NCI-H345 treated with DMSO at 0.1 percent for 48 hours (cell line): ENCODE measurements at regions not wholly inside any gene's neighbourhood (a gene's known extent, or its start where the extent isn't known, plus 50 kb on each side); places are given as distances from the start of the nearest gene placed in this dataset.

Source experiments
- DNase-seq: peaks from one replicate; lab custom pipeline; 2025; ENCODE audit not compliant: unreplicated experiment; lab: John Stamatoyannopoulos, UW

DNA sequence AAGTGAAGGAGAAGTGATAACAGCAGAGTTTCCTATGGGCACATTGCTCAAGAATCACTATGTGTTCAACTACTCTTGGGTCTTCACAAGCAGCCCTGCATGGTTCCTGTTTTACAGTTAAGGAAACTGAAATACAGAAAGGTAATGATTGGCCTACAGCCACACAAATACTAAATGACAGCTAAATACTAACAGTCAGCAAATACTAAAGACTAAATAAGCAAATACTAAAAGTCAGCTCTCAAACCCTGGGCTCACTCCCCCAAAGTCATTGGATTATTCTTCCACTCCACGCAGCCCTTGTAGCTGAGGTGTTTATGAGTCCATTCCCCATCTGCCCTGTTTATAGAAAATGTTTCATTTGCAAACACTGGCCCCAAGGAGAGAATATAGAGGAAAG is 372.7 kb upstream of the CDH11 start:
- DNase-seq: no peak

DNA sequence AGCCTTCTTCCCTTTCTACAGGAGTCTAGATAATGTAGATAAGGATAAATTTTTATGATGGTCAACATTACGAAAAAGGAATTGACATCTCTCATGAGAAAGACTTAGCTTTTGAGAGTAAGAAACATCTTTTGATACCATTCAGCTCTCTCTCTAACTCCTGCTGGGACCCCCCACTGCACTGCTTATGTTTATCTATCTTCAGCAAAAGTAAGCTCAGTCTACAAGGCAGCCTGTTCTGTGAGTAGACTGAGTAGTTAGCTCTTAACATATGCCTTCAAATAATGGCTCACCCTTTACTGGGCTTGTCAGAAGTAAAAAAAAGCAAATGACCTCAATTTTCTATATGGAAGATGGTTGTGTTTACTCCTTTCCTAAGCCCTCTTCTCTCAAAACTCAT is 372.2 kb upstream of the CDH11 start:
- DNase-seq: no peak

DNA sequence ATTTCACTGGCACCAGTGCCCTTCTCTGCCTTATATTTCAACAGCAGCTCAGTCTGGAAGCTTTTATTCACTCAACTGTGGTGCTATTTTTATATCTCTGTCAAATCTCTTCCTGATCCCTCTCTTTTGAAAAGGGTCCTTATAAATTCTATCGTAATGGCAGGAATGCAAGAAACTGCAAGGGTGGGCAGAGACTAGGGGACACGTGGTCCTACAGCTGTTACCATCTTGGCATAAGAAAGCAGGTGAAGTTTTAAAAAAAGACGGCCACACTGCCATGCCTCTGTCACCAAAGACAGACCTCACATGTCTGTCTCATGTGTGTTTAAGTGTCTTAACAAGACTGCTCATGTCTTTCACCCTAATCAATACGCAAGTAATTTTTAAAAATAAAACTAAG is 368.4 kb upstream of the CDH11 start:
- DNase-seq: no peak

DNA sequence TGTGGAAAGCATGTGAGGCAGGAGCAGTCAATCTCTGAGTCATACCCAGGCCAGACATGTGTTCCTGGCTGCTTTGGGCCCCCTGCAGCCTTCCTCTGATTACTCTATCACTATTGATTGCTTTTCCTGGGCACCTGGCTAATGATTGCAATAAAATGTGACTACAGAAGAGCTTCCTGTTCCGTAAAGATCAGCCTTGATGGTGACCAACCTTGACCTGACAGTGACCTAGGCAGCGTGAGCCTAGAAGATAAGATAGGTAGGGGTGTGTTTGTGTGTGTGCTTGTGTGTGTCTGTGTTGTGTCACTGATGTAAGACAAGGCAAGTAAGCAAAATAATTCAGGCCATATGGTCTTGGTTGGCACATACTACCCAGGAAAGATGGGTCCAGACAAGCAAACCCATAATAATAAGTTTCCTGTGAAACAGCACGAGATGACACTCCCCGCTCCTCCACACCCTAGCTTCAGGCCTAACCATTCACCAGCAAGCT is 367.7 kb upstream of the CDH11 start:
- DNase-seq: no peak

DNA sequence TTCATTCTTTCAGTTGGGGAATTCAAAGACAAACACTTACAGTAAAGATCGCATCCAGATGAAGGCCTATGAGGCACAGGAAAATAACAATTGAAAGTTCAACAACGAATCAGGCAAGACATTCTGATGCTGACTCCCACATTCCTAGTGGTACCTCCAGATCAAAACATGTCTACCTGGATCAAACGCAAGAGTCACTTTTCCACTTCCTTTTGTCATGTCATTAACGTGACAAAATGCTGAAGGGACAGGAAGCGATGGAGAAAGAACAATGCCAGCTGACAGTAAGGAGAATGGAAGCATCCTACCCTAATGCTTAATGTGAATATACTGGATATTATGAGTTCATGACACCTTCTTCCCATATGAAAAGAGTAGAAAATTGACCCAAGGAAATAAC is 365.4 kb upstream of the CDH11 start:
- DNase-seq: no peak

DNA sequence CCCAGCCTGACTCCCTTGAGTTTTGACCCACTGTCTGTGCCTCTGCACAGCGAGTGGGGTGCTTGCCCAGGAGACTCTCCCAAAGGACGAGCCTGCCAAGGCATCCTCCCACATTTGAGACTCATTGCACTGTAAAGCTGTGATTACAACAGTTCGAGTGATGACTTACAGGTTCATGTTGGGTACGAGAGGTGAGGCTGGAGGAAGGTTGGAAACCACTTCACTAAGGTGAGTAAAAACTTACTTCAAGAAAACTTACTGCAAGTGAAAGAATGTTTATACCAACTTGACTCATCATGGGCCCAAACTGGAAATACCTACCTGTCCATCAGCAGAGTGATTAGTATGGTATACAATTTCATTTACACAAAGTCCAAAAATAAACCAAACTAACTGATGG is 360.1 kb upstream of the CDH11 start:
- no peak for DNase-seq

DNA sequence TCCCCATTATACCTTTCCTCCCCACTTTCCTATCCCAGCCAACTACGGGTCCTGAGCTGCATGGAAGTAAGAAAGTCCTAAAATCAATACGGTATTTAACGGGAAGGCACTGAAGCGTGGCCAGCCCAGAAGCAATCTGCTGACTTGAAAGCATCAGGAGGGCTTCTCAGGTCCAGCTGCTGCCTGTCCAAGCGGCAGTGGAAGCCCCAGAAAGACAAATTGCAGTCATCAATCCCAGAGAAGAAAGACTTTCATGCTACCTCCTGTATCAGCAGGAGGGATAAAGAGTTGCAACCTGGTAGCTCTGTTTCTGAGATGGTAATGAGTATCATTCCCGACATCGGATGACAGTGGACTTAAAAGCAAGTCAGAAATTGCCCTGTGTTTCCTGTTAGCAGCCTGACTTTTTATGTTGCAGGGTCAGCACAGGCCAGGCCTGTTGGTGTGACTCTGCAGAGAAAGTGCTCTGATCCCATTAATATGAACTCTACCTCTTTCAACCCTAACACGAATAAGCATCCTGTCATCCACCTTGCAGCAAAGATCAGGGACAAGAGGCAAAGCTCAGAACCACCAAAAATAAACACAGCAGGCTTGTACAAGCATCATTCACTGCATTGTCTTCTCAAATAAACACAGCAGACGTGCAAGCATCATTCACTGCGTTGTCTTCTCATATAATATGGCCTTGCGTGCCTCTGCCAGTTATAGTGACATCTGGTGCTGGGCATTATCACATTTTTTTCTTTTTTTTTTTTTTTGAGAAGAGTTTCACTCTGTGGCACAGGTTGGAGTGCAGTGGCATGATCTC is 358.6 kb upstream of the CDH11 start:
- DNase-seq: peak; percentile 80

DNA sequence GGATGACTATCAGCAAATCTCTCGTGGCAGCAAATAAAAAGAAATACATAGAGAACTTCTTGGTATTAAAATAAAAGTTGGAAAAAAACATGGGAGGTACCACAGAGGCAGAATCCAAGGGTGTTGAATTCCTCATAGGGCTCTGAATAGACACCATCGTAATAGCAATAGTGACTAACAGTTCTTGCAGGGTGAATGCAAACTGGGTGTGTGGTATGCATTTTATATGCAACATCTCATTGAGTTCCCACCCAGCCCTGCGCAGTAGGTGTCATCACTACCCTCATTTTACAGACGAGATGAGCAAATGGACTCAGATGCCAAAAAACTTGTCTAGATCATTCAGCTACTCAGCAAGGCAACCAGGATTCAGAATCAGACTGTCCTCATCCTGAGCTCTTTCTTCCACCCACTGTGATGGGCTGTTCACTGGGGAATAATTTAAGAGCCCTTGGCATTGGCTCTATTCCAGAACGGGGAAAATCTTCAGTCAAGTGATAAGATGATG is 354.6 kb upstream of the CDH11 start:
- DNase-seq: no peak

DNA sequence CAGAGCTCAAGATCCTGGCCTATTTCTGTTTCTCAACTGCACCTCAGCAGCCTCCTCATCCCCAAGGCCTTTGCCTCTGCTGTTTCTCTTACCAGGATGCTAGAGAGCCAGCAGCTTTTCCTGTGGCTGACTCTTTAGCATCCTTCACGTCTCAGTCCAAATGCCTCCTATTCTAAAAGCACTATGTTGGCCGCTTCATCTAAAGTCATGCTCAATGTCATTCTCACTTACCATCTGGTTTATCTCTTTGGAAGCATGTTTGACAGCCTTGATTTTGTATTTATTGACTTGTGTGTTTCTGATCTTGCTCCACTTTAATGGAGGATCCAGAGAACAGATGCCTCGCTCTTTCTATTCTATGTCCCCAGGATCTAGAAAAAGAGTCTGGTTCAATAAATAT is 351.8 kb upstream of the CDH11 start:
- DNase-seq: no peak

DNA sequence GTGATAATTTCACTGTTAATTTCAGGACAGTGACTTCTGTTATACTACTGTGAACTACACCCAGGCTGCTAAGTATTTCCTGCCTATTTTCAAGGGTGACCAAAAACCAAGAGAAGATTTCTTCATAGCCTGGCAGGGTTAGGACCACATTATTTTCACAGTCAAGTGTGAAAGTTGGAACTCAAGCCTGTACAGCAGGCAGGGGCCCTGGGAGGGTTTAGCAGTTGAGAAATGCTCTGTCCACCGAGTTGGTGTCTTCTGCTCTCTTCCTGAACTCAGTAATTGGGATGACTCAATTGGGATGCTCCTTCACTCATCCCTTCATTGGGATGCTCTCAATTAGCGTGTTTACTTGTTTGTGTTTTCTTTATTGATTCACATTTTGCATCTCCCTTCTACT is 347.3 kb upstream of the CDH11 start:
- DNase-seq: no peak

DNA sequence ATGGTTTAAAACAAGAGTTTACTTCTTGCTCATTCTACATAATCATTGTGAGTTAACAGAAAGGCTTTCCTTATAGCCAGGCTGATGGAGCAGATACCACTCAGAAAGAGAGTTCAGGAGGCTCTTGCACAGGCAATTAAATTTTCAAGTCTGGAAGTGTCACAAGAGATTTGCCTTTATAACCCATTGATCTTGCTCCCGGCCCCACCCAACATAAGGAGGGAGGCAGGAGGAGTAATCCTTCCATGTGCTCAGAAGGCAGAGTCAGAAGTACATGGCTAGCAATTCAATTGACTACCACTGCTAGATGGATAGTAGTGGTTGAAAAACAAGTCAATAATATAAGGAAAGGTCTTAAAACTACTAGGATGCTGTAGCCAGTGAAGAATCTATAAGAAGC is 346.3 kb upstream of the CDH11 start:
- no peak for DNase-seq

DNA sequence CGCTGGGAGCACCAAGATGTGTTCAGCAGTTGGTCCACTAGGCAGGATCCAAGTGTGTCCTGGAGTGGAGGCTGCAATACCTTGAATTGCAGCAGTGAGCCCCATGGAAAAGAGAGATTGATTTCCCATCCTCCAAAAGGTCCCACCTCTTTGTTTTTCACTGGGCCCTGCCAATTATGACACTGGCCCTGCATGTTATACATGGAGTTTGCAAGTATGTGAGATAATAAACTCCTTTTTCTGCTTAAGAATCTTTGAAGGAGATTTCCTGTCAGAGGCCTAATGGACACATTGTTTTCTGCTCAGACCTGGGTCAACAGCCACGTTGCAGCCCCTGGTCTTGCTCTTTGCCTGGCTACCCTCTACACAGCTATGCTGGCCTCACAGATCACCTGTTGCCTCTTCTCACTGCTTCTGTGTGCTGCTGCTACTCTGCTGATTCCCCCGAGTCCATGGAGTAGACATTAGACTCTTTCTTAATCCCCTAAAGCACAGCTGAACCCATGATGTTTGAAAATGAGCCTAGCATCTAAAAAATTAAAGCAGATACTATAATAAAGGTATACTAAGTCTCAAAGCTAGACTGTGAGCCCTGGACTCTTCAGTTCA is 341.9 kb upstream of the CDH11 start:
- no peak for DNase-seq

DNA sequence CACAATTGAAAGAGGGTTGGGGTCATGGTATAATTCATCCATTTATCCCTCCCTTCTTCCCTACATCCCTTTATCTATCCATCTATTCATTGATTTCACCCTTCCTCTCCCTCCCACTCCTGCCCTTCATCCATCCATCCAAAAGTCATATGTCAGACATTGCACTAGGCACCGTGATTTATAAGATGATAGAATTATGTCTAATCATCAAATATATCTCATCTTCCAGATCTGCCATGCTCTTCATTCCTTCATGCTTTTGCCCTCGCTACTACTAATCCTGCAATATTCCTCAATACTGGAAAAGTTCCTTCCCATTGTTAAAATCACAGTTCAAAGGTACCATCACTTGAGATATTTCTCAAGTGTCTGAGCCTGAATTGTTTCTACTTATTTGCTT is 335.2 kb upstream of the CDH11 start:
- DNase-seq: no peak

DNA sequence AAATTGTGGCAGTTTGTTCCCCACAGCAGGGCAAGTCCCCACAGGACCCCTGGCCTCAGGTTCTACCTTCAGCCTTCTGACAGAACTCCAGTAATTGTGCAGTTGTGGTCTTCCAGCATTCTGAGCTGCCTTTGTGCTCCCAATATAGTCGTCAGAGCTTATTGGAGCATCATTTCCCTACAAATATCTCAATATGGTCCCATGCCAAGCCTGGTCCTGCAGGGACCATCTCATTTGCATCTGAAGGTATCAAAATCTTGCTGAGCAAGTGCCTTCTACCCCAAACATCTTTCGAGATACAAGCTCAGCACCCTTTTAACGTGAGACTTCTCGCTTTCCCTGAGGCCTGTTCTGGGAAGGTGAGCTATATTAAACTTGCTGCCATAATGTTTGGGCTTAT is 333.9 kb upstream of the CDH11 start:
- DNase-seq: no peak

DNA sequence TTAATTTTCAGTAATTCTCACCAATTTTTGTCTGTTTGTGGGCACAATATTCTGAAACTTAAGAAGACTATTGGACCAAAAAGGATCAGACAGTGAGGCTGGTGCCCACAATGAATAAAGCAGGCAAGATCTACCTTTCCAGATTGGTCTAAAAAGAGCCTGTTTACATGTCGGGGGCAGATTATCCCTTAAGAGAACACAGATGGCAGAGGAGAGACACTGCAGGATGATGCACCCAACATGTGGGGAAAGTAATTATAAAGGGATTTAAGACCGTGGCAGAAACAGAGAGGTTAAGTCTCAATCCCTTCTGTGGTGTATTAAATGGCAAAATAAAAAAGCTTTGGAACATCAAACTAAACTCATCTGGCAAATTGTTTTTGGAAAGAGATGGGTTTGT is 331.8 kb upstream of the CDH11 start:
- DNase-seq: peak; percentile 2

DNA sequence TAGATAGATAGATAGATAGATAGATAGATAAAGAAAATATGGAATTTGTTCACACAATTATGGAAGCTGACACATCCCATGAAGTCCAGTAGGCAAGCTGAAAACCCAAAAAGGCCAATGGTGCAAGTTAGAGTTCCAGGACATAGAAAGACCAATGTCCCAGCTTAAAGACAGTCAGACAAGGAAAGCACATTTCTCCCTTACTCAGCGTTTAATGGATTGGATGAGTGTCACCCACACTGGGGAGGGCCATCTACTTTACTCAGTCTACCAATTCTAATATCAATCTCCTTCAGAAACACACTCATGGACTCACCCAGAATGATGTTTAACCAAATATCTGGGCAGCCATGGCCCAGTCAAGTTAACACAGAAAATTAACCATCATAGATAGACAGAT is 327.7 kb upstream of the CDH11 start:
- no peak for DNase-seq

DNA sequence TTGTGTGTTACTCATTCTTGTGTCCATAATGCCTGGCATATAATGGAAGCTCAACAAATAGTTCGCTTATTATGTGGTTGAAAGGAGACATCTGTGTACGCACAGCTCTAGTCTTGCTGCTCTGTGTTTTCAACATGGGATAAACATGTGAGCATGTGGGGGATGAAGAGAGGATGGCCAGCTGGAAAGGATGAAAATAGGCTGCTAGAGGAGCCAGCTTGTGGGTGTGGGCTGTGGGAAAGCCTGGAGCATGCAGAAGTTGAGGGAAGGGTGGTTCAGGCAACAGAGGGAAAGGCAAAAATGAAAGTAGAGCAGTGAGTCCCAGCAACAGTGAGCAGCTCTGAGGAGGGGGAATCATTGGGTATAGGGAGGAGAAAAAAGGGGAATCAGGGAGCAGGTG is 324.6 kb upstream of the CDH11 start:
- no peak for DNase-seq

DNA sequence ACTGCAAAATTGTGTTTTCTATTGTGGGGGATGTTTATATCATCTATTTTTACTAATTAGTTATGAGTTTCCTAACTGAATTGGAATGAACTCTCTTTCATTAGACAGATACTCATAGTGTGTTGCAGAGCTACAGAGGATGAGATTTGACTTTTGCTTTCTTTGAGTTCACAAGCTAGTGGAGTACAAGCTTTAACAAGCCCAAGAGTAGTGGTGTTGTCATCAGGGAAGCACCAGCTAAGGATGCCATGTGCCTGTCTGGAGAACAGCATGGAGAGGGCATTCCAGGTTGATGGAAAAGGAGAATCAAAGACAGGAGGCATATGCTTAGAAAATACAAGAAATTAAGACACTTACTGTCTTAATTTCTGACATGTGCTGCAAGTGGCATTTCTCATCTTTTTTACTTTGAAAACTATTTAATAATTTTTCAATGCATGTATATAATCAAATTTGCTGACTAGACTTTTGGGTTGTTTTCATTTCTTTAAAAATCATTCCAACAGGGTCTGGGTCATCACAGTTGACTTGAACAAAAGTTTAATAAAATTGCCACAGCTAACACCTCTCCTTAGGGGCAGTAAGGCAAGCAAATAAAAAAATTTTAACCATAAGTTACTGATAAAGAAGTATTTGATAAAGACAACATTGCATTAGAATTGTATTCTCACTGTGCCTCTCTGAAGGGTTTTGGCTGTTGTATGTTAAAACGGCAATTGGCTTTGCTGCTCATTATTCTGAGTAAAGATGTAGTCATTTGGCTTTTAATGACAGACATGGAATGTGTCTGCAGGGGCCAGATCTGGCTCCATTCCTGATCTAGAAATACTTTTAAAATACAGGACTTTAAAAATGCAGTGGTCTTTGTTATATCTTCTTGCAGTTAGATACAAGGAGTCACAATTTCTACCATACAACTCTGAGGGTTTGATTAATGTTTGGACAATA is 323.7 kb upstream of the CDH11 start:
- DNase-seq: no peak

DNA sequence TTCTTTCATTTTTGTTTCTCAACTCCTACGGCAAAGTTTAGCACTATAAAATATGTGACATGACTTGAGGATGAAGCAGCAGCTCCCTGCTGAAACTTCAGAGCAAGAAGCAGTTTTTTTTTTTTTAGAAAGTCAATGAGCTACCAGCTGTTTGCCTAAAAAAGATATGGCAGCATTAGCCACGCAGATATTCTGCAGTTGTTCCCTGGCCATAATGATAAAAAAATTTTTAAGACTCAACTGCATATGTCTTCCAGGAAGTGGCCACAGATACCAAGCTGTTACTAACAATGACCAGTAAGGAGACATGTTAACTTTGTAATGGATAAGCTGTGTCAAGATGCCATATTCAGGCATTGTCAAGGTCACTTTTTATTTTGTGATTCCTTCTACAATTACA is 319.6 kb upstream of the CDH11 start:
- no peak for DNase-seq

DNA sequence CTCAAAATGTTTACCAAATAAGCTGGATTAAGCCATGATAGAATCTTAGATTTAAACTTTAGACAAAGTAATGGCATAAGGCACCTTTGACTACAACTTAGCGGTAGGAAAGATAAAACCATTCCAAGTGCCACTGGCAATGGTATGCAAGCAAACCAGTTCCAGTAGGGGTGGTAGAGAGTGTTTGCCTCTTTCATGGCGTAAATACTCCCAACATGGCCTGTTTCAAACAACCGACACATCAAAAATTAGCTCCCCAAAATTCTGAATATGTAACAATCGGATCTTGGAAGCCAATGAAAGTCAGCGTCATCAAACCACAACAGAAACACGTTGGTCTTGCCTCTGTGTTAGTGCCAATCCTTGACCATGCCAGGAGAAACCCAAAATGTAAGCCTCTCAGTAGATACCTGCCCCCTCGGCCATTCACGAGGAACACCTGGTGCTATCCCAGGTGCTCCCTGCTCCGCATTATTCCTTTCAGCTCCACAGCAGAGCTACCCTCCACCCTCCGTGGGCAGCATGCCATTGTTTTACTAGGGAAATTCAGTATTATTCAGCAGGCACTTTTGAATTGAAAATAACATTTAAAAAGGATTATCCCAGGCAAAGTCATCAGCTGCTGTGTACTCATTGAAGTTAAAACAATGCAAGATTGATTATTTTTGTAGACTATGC is 307.8 kb upstream of the CDH11 start:
- no peak for DNase-seq

DNA sequence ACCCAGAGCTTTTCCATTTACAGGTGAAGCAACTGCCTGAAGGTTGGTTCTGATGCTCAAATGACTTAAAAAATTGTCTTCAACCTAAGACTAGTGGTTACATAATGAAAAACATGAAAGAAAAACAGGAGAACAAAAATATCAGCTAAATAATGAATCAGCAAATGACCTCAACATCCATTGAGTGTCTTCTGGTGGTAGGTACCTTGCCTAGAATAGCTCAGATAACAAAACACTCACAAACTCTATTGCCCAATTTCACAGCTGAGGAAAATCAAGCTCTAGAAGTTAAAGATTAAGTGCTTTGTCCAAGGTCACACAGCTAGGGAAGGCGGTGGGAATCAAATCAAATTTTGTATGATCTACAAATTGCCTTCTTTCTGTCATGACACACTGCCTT is 304.6 kb upstream of the CDH11 start:
- no peak for DNase-seq
